ENCODE measurements at regions not wholly inside any gene's neighbourhood (a gene's known extent, or its start where the extent isn't known, plus 50 kb on each side); places are given as distances from the start of the nearest gene placed in this dataset.

DNA sequence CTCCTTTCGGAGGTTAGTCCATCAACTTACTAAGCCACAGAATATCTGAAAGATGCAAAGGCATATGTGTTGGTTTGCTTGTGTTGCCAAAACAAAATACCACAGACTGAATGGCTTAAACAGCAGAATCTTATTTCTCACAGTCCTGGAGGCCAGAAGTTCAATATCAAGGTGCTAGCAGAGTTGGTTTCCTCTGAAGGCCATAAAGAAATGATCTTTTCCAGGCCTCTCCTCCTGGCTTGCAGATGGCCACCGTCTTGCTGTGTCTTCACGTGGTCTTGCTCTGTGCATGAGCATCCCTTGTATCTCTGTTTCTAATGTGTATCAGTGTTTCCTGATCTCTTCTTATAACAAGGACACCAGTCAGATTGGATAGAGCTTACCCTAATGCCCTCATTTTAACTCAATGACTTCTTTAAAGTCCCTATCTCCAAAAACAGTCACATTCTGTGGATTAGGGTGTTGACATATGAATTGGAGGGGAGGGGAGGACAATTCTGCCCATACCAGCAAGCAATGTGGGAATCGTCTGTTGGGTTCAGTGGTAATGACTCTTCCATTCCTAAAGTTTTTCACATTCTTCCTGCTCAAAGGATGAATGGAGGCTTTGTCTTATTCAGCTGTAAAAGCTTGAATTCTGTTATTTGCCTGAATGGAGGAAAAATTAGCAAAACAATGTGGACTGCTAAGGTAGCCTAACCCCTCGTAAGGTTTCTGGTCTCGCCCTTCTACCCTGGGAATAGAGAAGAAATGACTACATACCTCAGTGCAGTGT is 715.7 kb downstream of the DIAPH3 start:
- TF ChIP-seq POLR2A (IDR thresholded peaks at IDR 0.05): no peak
- TF ChIP-seq, protein P1, sequence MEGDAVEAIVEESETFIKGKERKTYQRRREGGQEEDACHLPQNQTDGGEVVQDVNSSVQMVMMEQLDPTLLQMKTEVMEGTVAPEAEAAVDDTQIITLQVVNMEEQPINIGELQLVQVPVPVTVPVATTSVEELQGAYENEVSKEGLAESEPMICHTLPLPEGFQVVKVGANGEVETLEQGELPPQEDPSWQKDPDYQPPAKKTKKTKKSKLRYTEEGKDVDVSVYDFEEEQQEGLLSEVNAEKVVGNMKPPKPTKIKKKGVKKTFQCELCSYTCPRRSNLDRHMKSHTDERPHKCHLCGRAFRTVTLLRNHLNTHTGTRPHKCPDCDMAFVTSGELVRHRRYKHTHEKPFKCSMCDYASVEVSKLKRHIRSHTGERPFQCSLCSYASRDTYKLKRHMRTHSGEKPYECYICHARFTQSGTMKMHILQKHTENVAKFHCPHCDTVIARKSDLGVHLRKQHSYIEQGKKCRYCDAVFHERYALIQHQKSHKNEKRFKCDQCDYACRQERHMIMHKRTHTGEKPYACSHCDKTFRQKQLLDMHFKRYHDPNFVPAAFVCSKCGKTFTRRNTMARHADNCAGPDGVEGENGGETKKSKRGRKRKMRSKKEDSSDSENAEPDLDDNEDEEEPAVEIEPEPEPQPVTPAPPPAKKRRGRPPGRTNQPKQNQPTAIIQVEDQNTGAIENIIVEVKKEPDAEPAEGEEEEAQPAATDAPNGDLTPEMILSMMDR (IDR thresholded peaks at IDR 0.05): no peak
- no peaks in the 10 kb centered on the region for H3K9me3 ChIP-seq
- ATAC-seq (no peak), DNase-seq (no peak)
- H3K27me3 ChIP-seq: no peaks in the 10 kb centered on the region
- intact Hi-C loops (cut with DNase I): no loop called here
- H3K4me1 ChIP-seq: peaks cover 6% of the 10 kb centered on the region
- H3K27ac ChIP-seq: no peak overlapping the region
- H3K4me3 ChIP-seq: no peak overlapping the region
- 74 to 80% methylated on average over 6 of the region's 6 CpGs for WGBS, 2 donors
- no peaks in the 10 kb centered on the region for H3K36me3 ChIP-seq (replicated peaks in 1 of 2; ENCODE audit: insufficient read depth in 1 of 2, low read depth in 2 of 2)

DNA sequence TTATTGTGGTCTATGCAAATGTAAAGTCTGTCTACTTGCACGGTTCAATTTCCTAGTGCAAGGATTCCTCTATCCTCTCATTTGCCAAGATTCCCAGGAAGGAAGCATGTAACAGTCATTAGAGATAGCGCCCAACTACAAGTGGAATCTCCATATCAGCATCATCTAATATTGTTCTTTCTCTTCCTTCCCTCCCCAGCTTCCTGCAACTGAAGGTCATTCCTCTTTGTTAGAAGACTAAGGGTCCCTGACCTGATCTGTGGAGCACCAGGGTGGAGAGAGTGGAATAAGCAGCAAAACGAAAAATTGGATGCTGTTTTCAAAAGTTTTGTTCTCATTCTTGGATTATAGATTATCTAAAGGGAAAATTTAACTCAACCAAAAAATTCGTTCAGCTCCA is 714.0 kb downstream of the DIAPH3 start:
- DNase-seq: no peak
- intact Hi-C loops (cut with DNase I): no loop called here
- no peak overlapping the region for H3K4me3 ChIP-seq
- H3K4me1 ChIP-seq: no peaks in the 10 kb centered on the region
- no peaks in the 10 kb centered on the region for H3K27me3 ChIP-seq
- no peak for ATAC-seq
- WGBS, 2 donors: 79 to 83% methylated on average over 4 of the region's 4 CpGs
- no peak overlapping the region for H3K27ac ChIP-seq
- H3K9me3 ChIP-seq: no peaks in the 10 kb centered on the region
- H3K36me3 ChIP-seq (replicated peaks in 1 of 2; ENCODE audit: insufficient read depth in 1 of 2, low read depth in 2 of 2): no peaks in the 10 kb centered on the region
- TF ChIP-seq, protein P1 (IDR thresholded peaks at IDR 0.05): no peak
- no peak for TF ChIP-seq POLR2A (IDR thresholded peaks at IDR 0.05)

DNA sequence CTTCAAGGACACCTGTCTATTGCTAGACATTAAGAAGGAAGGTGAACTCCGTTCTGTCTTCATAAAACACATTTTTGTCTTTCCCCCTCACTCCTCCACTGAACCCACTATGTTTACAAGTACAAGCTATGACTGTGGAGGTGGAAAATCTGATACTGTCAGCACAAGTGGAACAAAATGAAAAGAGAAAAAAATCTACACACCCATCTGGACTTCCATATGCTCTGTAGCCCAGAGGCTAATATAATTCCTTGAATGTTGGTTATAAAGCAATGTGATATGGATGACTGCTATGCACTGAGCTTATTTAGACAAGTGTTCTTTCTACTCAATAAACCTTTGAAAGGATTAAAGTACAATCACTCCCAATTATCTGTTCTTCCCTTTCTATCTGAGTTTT is 713.5 kb downstream of the DIAPH3 start:
- Histone ChIP-seq H3K4me1 (no peaks in the 10 kb centered on the region), H3K27me3 (no peaks in the 10 kb centered on the region), H3K4me3 (no peak overlapping the region), H3K9me3 (no peaks in the 10 kb centered on the region), H3K27ac (no peak overlapping the region), H3K36me3 (replicated peaks in 1 of 2; ENCODE audit: insufficient read depth in 1 of 2, low read depth in 2 of 2) (no peaks in the 10 kb centered on the region)
- TF ChIP-seq, protein P1 (IDR thresholded peaks at IDR 0.05): no peak
- no peak for TF ChIP-seq POLR2A (IDR thresholded peaks at IDR 0.05)
- no peak for ATAC-seq
- intact Hi-C loops (cut with DNase I): no loop called here
- no peak for DNase-seq
- 80 to 85% methylated on average over 1 of the region's 1 CpG for WGBS, 2 donors

DNA sequence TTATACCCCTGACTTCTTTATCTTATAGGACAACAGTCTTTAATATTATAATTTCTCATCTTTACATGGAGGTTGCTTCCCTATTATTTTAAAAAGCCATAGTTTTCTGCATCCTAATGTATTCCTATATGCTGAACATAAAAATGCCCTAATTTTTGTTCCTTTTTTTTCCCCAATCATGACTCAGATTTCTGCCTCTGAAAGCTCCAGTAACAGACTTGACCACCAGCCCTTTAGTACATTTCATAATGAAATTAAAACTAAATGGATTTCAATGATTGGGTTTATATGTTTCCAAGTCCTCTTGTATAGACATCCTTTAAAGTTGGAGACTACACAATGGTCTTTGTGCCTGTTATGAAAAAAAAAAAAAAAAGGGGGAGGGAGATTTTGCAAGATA is 712.5 kb downstream of the DIAPH3 start:
- Histone ChIP-seq H3K27ac (no peak overlapping the region), H3K4me1 (no peaks in the 10 kb centered on the region), H3K9me3 (no peaks in the 10 kb centered on the region), H3K4me3 (no peak overlapping the region), H3K27me3 (no peaks in the 10 kb centered on the region), H3K36me3 (replicated peaks in 1 of 2; ENCODE audit: insufficient read depth in 1 of 2, low read depth in 2 of 2) (no peaks in the 10 kb centered on the region)
- DNase-seq (no peak), ATAC-seq (no peak)
- TF ChIP-seq, protein P1 (IDR thresholded peaks at IDR 0.05): no peak
- TF ChIP-seq POLR2A (IDR thresholded peaks at IDR 0.05): no peak
- intact Hi-C loops (cut with DNase I): no loop called here
